Natural killer cell (primary cell): ENCODE measurements at regions not wholly inside any gene's neighbourhood (a gene's known extent, or its start where the extent isn't known, plus 50 kb on each side); places are given as distances from the start of the nearest gene placed in this dataset.
"Not testable (repeated sequence)": the region's sequence is repeated elsewhere in the genome, so short reads cannot be mapped to it uniquely, and the experiment has no call there.

Source experiments
- ATAC-seq, 3 donors: fragments of 150-1000 bp in 2 of 3; fragments of 200-7000 bp in 1 of 3; cut with Tn5 transposase; 1 replicate in 1 of 3; 2 replicates in 2 of 3; pipeline ENCODE4 v1.10.0; 2021; ENCODE audit warnings: mild to moderate bottlenecking in 2 of 3, moderate library complexity in 2 of 3
- DNase-seq, 2 donors: peaks; one replicate each; pipeline versions ENCODE4 v3.0.0 to v3.0.0-alpha.2; 2013 to 2021; ENCODE audit warnings: mixed read lengths in 1 of 2
- H3K27ac ChIP-seq: one replicate; pipeline ENCODE4 v1.5.1; 2013; ENCODE audit warnings: mild to moderate bottlenecking, low read length
- H3K27me3 ChIP-seq: one replicate; pipeline ENCODE4 v1.6.1; 2013; ENCODE audit warnings: low read length; ENCODE audit not compliant: control insufficient read depth, insufficient read depth
- H3K36me3 ChIP-seq: one replicate; pipeline ENCODE4 v1.6.1; 2013; ENCODE audit warnings: low read length; ENCODE audit not compliant: control insufficient read depth, insufficient read depth
- H3K4me1 ChIP-seq: one replicate; pipeline ENCODE4 v1.6.1; 2013; ENCODE audit warnings: low read length; ENCODE audit not compliant: control insufficient read depth, insufficient read depth
- H3K4me3 ChIP-seq: one replicate; pipeline ENCODE4 v1.5.1; 2013; ENCODE audit warnings: low read length
- H3K9me3 ChIP-seq: one replicate; pipeline ENCODE4 v1.6.1; 2013; ENCODE audit warnings: low read length; ENCODE audit not compliant: control insufficient read depth, insufficient read depth
- H3K27ac Mint-ChIP-seq, 2 donors: one replicate each; pipeline ENCODE4 v1.8.0; 2022; ENCODE audit warnings: mild to moderate bottlenecking in 2 of 2, mixed read lengths in 2 of 2, moderate library complexity in 1 of 2
- H3K27me3 Mint-ChIP-seq, 2 donors: one replicate each; pipeline ENCODE4 v1.8.0; 2022; ENCODE audit warnings: low read depth in 2 of 2, mixed read lengths in 2 of 2
- H3K36me3 Mint-ChIP-seq: one replicate; pipeline ENCODE4 v1.8.0; 2022; ENCODE audit warnings: mixed read lengths
- H3K4me1 Mint-ChIP-seq, 2 donors: one replicate each; pipeline ENCODE4 v1.8.0; 2022; ENCODE audit warnings: mixed read lengths in 2 of 2
- H3K4me3 Mint-ChIP-seq: one replicate; pipeline ENCODE4 v1.8.0; 2022; ENCODE audit warnings: mild to moderate bottlenecking, moderate library complexity, mixed read lengths
- H3K9me3 Mint-ChIP-seq, 2 donors: one replicate each; pipeline ENCODE4 v1.8.0; 2022; ENCODE audit warnings: mixed read lengths in 2 of 2
- WGBS: methylation state at CpG from one replicate; pipeline ENCODE4 v1.1.7; 2013; ENCODE audit warnings: missing lambda C conversion rate; ENCODE audit not compliant: insufficient coverage; 5-methylcytosine and 5-hydroxymethylcytosine counted together
- intact Hi-C: fragments of 100-400 bp; cut with micrococcal nuclease; formaldehyde crosslinking; loops from one replicate; pipeline ENCODE4 v1.14.2; 2022
- TF ChIP-seq, protein P1 (sequence below): fragments of 200-600 bp; IDR thresholded peaks from one replicate; pipeline ENCODE4 v1.8.0; 2022; ENCODE audit warnings: antibody characterized with exemption

DNA sequence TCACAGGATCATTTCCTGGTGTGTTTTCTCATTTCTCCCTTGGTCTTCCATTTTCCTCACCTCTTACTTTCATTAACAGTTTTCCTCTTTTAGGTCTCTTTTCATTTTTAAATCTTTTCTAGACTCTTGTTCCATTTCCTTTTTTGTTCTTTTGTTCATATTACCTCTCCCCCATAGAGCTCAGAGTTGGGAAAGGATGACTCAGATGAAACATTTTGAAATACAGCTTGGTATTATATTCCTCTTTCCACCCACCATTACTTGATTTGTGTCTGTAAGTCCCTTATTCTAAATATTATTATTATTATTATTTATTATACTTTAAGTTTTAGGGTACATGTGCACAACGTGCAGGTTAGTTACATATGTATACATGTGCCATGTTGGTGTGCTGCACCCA is 153.1 kb downstream of the VGLL3 start:
- Mint-ChIP-seq H3K27ac (no peak overlapping the region), H3K4me3 (no peak overlapping the region), H3K36me3 (no peaks in the 10 kb centered on the region), H3K4me1 (no peaks in the 10 kb centered on the region), H3K9me3 (peaks cover 4 to 10% of the 10 kb centered on the region in 2 donors), H3K27me3 (no peaks in the 10 kb centered on the region)
- Histone ChIP-seq H3K36me3 (no peaks in the 10 kb centered on the region), H3K27ac (no peak overlapping the region), H3K4me3 (no peak overlapping the region), H3K27me3 (no peaks in the 10 kb centered on the region), H3K9me3 (no peaks in the 10 kb centered on the region), H3K4me1 (no peaks in the 10 kb centered on the region)
- TF ChIP-seq, protein P1, sequence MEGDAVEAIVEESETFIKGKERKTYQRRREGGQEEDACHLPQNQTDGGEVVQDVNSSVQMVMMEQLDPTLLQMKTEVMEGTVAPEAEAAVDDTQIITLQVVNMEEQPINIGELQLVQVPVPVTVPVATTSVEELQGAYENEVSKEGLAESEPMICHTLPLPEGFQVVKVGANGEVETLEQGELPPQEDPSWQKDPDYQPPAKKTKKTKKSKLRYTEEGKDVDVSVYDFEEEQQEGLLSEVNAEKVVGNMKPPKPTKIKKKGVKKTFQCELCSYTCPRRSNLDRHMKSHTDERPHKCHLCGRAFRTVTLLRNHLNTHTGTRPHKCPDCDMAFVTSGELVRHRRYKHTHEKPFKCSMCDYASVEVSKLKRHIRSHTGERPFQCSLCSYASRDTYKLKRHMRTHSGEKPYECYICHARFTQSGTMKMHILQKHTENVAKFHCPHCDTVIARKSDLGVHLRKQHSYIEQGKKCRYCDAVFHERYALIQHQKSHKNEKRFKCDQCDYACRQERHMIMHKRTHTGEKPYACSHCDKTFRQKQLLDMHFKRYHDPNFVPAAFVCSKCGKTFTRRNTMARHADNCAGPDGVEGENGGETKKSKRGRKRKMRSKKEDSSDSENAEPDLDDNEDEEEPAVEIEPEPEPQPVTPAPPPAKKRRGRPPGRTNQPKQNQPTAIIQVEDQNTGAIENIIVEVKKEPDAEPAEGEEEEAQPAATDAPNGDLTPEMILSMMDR, result no peak
- no CpG with 5 or more reads among the region's 1 CpG for WGBS
- DNase-seq (no peak), ATAC-seq (no peak)
- intact Hi-C loops, result no loop called here

- intact Hi-C loops, result no loop called here
- H3K4me1 ChIP-seq, result no peaks in the 10 kb centered on the region
- Mint-ChIP-seq H3K36me3 (no peaks in the 10 kb centered on the region), H3K27ac (no peak overlapping the region), H3K4me3 (no peak overlapping the region), H3K27me3 (no peaks in the 10 kb centered on the region), H3K9me3 (peaks cover 13 to 27% of the 10 kb centered on the region in 2 donors), H3K4me1 (no peaks in the 10 kb centered on the region)
- H3K36me3 ChIP-seq, result no peaks in the 10 kb centered on the region
- TF ChIP-seq, protein P1, result no peak
- DNase-seq (no peak), ATAC-seq (no peak)
- no peaks in the 10 kb centered on the region for H3K9me3 ChIP-seq
- H3K27ac ChIP-seq, result no peak overlapping the region
- WGBS, result no CpG with 5 or more reads among the region's 1 CpG
- H3K27me3 ChIP-seq, result no peaks in the 10 kb centered on the region
- no peak overlapping the region for H3K4me3 ChIP-seq
These were observed 160.4 kb downstream of the VGLL3 start for GRCh38 chr3:86830566-86830965.

- Mint-ChIP-seq H3K27me3 (no peaks in the 10 kb centered on the region), H3K36me3 (no peaks in the 10 kb centered on the region), H3K4me1 (no peaks in the 10 kb centered on the region), H3K27ac (no peak overlapping the region), H3K9me3 (peaks cover 13 to 24% of the 10 kb centered on the region in 2 donors), H3K4me3 (no peak overlapping the region)
- TF ChIP-seq, protein P1, result no peak
- ATAC-seq, result no peak
- Histone ChIP-seq H3K27me3 (no peaks in the 10 kb centered on the region), H3K4me3 (no peak overlapping the region), H3K9me3 (no peaks in the 10 kb centered on the region), H3K27ac (no peak overlapping the region), H3K36me3 (no peaks in the 10 kb centered on the region), H3K4me1 (no peaks in the 10 kb centered on the region)
- DNase-seq, result no peak
- WGBS, result 85% methylated on average over 3 of the region's 3 CpGs
- intact Hi-C loops, result no loop called here
These were observed 162.2 kb downstream of the VGLL3 start for GRCh38 chr3:86828751-86829150.

DNA sequence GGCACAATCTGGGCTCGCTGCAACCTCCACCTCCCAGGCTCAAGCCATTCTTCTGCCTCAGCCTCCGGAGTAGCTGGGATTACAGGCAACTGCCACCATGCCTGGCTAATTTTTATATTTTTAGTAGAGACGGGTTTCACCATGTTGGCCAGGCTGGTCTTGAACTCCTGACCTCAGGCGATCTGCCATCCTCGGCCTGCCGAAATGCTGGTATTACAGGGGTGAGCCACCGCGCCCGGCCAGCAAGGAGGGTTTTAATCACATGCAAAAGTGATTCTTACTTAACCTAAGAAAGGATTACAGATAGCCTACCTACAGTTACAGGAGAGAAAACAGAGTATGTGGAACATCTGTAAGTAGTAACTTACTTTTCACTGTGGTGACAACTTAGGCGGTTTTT is 163.4 kb downstream of the VGLL3 start:
- ATAC-seq, H3K9me3 ChIP-seq, H3K27ac ChIP-seq, H3K36me3 Mint-ChIP-seq, H3K27me3 ChIP-seq, H3K4me3 ChIP-seq, H3K4me3 Mint-ChIP-seq, H3K4me1 Mint-ChIP-seq, H3K4me1 ChIP-seq, H3K27me3 Mint-ChIP-seq, DNase-seq, H3K36me3 ChIP-seq, H3K27ac Mint-ChIP-seq, intact Hi-C loops: not testable (repeated sequence)
- 92% methylated on average over 10 of the region's 10 CpGs for WGBS
- H3K9me3 Mint-ChIP-seq, result peaks cover 11 to 21% of the 10 kb centered on the region in 2 donors
